IMR-90 (cell line): ENCODE measurements at regions not wholly inside any gene's neighbourhood (a gene's known extent, or its start where the extent isn't known, plus 50 kb on each side); places are given as distances from the start of the nearest gene placed in this dataset.

Experiments used
- ATAC-seq: fragments of 200-7000 bp; cut with Tn5 transposase; 2 replicates; pipeline ENCODE4 v1.9.1; 2020; ENCODE audit warnings: low read depth, mild to moderate bottlenecking, moderate library complexity
- BruUV-seq: library from RNA; stranded (reverse); fragments of 400-500 nt; replicated peaks from 2 replicates; lab custom pipeline; 2021; lab: Mats Ljungman, UMichigan
- CTCF ChIA-PET: fragments of 300-600 bp; formaldehyde crosslinking; extraction: SDS; loops from one replicate; lab custom pipeline; 2021; ENCODE audit warnings: antibody characterized with exemption; lab: Yijun Ruan, JAX
- POLR2A ChIA-PET: fragments of 300-600 bp; sonication (Branson Sonifier 250); formaldehyde crosslinking; loops from one replicate; lab custom pipeline; 2022; ENCODE audit warnings: antibody characterized with exemption; ENCODE audit not compliant: unreplicated experiment; lab: Charles Lee
- DNase-seq: peaks from one replicate; pipeline ENCODE4 v3.0.0; 2013
- H2AFZ ChIP-seq: replicated peaks from 2 replicates; pipeline ENCODE3; 2013; ENCODE audit warnings: low read length, mild to moderate bottlenecking; ENCODE audit not compliant: poor library complexity
- H2AK5ac ChIP-seq: 2 replicates; pipeline ENCODE4 v1.6.1; 2013; ENCODE audit warnings: low read depth, low read length, inconsistent platforms
- H2AK9ac ChIP-seq: replicated peaks from 2 replicates; pipeline ENCODE3; 2013; ENCODE audit warnings: mild to moderate bottlenecking, low read depth, low read length, moderate library complexity; ENCODE audit not compliant: poor library complexity
- H2BK120ac ChIP-seq: 2 replicates; pipeline ENCODE4 v1.6.1; 2013; ENCODE audit warnings: low read depth, low read length, inconsistent platforms
- H2BK15ac ChIP-seq: 3 replicates; pipeline ENCODE4 v1.6.1; 2013; ENCODE audit warnings: low read depth, low read length, inconsistent platforms
- H2BK20ac ChIP-seq: 2 replicates; pipeline ENCODE4 v1.6.1; 2013; ENCODE audit warnings: low read depth, mild to moderate bottlenecking, inconsistent platforms, low read length, moderate library complexity
- H2BK5ac ChIP-seq: 2 replicates; pipeline ENCODE4 v1.6.1; 2013; ENCODE audit warnings: mild to moderate bottlenecking, low read depth, low read length, inconsistent platforms; ENCODE audit not compliant: poor library complexity, severe bottlenecking
- H3K14ac ChIP-seq: replicated peaks from 2 replicates; pipeline ENCODE4 v1.6.1; 2013; ENCODE audit warnings: low read depth, low read length, inconsistent platforms
- H3K18ac ChIP-seq: 2 replicates; pipeline ENCODE4 v1.6.1; 2013; ENCODE audit warnings: low read depth, low read length, control low read depth
- H3K23ac ChIP-seq: 2 replicates; pipeline ENCODE4 v1.6.1; 2013; ENCODE audit warnings: low read depth, low read length, inconsistent platforms
- H3K27ac ChIP-seq: 2 replicates; pipeline ENCODE4 v1.5.1; 2013; ENCODE audit warnings: mild to moderate bottlenecking, control low read depth, low read length; ENCODE audit not compliant: insufficient read depth
- H3K27me3 ChIP-seq: 2 replicates; pipeline ENCODE4 v1.6.1; 2013; ENCODE audit warnings: low read length; ENCODE audit not compliant: control insufficient read depth, insufficient read depth
- H3K36me3 ChIP-seq: 2 replicates; pipeline ENCODE4 v1.6.1; 2013; ENCODE audit warnings: low read length, mixed read lengths; ENCODE audit not compliant: control insufficient read depth, insufficient read depth
- H3K4ac ChIP-seq: 2 replicates; pipeline ENCODE4 v1.6.1; 2013; ENCODE audit warnings: low read depth, low read length, inconsistent platforms
- H3K4me1 ChIP-seq: 2 replicates; pipeline ENCODE4 v1.6.1; 2013; ENCODE audit warnings: low read length, mixed read lengths; ENCODE audit not compliant: control insufficient read depth, insufficient read depth
- H3K4me2 ChIP-seq: 2 replicates; pipeline ENCODE4 v1.6.1; 2013; ENCODE audit warnings: low read depth, mild to moderate bottlenecking, control low read depth, low read length, moderate library complexity
- H3K4me3 ChIP-seq: 2 replicates; pipeline ENCODE4 v1.5.1; 2013; ENCODE audit warnings: low read depth, mild to moderate bottlenecking, control low read depth, low read length, moderate library complexity; ENCODE audit not compliant: insufficient read depth
- H3K56ac ChIP-seq: 2 replicates; pipeline ENCODE4 v1.6.1; 2013; ENCODE audit warnings: low read length, inconsistent platforms; ENCODE audit not compliant: insufficient read depth; ENCODE audit errors: extremely low read depth
- H3K79me1 ChIP-seq, 2 experiments: 2 replicates each; pipeline ENCODE4 v1.6.1; 2013; ENCODE audit warnings: low read length in 2 of 2, inconsistent platforms in 1 of 2, low read depth in 1 of 2
- H3K9ac ChIP-seq: 2 replicates; pipeline ENCODE4 v1.6.1; 2013; ENCODE audit warnings: low read depth, low read length, control low read depth
- H3K9me1 ChIP-seq: 2 replicates; pipeline ENCODE4 v1.6.1; 2013; ENCODE audit warnings: low read length, inconsistent platforms; ENCODE audit not compliant: insufficient read depth
- H3K9me3 ChIP-seq: 2 replicates; pipeline ENCODE4 v1.6.1; 2013; ENCODE audit warnings: low read length; ENCODE audit not compliant: control insufficient read depth, insufficient read depth
- H4K20me1 ChIP-seq: 2 replicates; pipeline ENCODE4 v1.6.1; 2013; ENCODE audit warnings: low read length, inconsistent platforms; ENCODE audit not compliant: insufficient read depth
- H4K5ac ChIP-seq: 2 replicates; pipeline ENCODE4 v1.6.1; 2013; ENCODE audit warnings: mild to moderate bottlenecking, low read depth, low read length, control low read depth
- H4K8ac ChIP-seq, 2 experiments: 2 replicates each; pipeline ENCODE4 v1.6.1; 2013; ENCODE audit warnings: low read depth in 2 of 2, low read length in 2 of 2, control low read depth in 1 of 2, inconsistent platforms in 1 of 2
- H4K91ac ChIP-seq: 2 replicates; pipeline ENCODE4 v1.6.1; 2013; ENCODE audit warnings: low read depth, low read length, inconsistent platforms; ENCODE audit not compliant: insufficient read depth
- MAZ ChIP-seq: IDR thresholded peaks from 2 replicates; pipeline ENCODE4 v1.6.1; 2012; ENCODE audit warnings: low read depth, mild to moderate bottlenecking, low read length, improper control_type of control experiment, moderate library complexity, borderline replicate concordance
- SMC3 ChIP-seq: fragments of 150-350 bp; IDR thresholded peaks from 2 replicates; pipeline ENCODE4 v1.6.1; 2016; ENCODE audit warnings: low read depth, mild to moderate bottlenecking, antibody characterized with exemption, low read length, moderate library complexity
- whole genome bisulfite sequencing, 2 experiments: methylation state at CpG; one replicate each; pipeline versions ENCODE4 v1.1.5 to v1.1.7; 2013; ENCODE audit warnings: missing lambda C conversion rate in 2 of 2; ENCODE audit not compliant: insufficient read length in 1 of 2; ENCODE audit errors: extremely low coverage in 2 of 2; 5-methylcytosine and 5-hydroxymethylcytosine counted together
- dilution Hi-C: fragments of 300-500 bp; cut with HindIII; formaldehyde crosslinking; loops from one replicate; pipeline ENCODE4 v1.14.3; 2018; ENCODE audit warnings: low sequenced_read_pairs; ENCODE audit not compliant: unreplicated experiment
- in situ Hi-C: fragments of 300-500 bp; cut with MboI; formaldehyde crosslinking; loops from 3 replicates; pipeline ENCODE4 v1.14.3; 2019; ENCODE audit warnings: low sequenced_read_pairs, inconsistent platforms, mixed read lengths
- intact Hi-C: fragments of 100-400 bp; cut with micrococcal nuclease; formaldehyde crosslinking; loops from 2 replicates; pipeline ENCODE4 v1.10.0; 2022
- TF ChIP-seq, protein P1 (sequence below): fragments of 150-350 bp; IDR thresholded peaks from 2 replicates; pipeline ENCODE4 v1.6.1; 2017; ENCODE audit warnings: mild to moderate bottlenecking, antibody characterized with exemption, low read length, low read depth
- TF ChIP-seq, protein P2 (sequence below): conservative IDR thresholded peaks from 2 replicates; pipeline ENCODE4 v1.5.1; 2012; ENCODE audit warnings: mild to moderate bottlenecking, low read depth, low read length, improper control_type of control experiment
- TF ChIP-seq, protein P3 (sequence below): fragments of 150-350 bp; IDR thresholded peaks from 2 replicates; pipeline ENCODE4 v1.6.1; 2016; ENCODE audit warnings: low read depth, mild to moderate bottlenecking, low read length, moderate library complexity, borderline replicate concordance

DNA sequence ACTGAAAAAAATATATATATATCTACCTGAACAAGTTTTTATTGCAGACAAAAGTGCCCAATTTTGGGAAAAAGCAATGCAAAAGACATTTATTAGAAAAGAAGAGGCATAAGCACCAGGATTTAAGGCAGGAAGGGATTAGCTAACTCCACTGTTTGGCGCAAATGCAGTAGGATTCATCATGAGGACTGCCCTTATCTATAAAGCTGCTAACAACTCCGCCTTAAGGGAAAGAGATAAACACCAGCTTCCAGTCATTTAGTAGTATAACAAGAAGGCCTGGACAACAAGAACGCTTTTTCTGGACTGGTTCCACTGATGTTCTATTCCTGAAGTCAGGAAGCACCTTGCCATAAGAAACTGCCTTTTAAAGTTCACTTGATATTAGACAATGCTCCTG lies 52.9 kb upstream of the FSHR start:
- ChIA-PET POLR2A (no interaction called here), CTCF (no interaction called here)
- H3K56ac ChIP-seq, result no peak overlapping the region
- H3K27me3 ChIP-seq, result no peaks in the 10 kb centered on the region
- no peaks in the 10 kb centered on the region for H3K4me1 ChIP-seq
- H4K8ac ChIP-seq, result no peak overlapping the region
- H4K20me1 ChIP-seq, result no peaks in the 10 kb centered on the region
- H3K4ac ChIP-seq, result no peak overlapping the region
- no peak overlapping the region for H3K4me3 ChIP-seq
- ATAC-seq (no peak), DNase-seq (no peak)
- WGBS, 2 experiments, result 29% methylated on average over 1 of the region's 3 CpGs; no CpG with 5 or more reads in 1 of the 2 experiments
- no peak overlapping the region for H2BK120ac ChIP-seq
- dilution Hi-C loops, result no loop called here
- H3K79me1 ChIP-seq, result no peaks in the 10 kb centered on the region
- TF ChIP-seq, protein P1, sequence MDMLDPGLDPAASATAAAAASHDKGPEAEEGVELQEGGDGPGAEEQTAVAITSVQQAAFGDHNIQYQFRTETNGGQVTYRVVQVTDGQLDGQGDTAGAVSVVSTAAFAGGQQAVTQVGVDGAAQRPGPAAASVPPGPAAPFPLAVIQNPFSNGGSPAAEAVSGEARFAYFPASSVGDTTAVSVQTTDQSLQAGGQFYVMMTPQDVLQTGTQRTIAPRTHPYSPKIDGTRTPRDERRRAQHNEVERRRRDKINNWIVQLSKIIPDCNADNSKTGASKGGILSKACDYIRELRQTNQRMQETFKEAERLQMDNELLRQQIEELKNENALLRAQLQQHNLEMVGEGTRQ, result no peak
- no peak for TF ChIP-seq MAZ
- TF ChIP-seq, protein P2, sequence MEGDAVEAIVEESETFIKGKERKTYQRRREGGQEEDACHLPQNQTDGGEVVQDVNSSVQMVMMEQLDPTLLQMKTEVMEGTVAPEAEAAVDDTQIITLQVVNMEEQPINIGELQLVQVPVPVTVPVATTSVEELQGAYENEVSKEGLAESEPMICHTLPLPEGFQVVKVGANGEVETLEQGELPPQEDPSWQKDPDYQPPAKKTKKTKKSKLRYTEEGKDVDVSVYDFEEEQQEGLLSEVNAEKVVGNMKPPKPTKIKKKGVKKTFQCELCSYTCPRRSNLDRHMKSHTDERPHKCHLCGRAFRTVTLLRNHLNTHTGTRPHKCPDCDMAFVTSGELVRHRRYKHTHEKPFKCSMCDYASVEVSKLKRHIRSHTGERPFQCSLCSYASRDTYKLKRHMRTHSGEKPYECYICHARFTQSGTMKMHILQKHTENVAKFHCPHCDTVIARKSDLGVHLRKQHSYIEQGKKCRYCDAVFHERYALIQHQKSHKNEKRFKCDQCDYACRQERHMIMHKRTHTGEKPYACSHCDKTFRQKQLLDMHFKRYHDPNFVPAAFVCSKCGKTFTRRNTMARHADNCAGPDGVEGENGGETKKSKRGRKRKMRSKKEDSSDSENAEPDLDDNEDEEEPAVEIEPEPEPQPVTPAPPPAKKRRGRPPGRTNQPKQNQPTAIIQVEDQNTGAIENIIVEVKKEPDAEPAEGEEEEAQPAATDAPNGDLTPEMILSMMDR, result no peak
- TF ChIP-seq, protein P3, sequence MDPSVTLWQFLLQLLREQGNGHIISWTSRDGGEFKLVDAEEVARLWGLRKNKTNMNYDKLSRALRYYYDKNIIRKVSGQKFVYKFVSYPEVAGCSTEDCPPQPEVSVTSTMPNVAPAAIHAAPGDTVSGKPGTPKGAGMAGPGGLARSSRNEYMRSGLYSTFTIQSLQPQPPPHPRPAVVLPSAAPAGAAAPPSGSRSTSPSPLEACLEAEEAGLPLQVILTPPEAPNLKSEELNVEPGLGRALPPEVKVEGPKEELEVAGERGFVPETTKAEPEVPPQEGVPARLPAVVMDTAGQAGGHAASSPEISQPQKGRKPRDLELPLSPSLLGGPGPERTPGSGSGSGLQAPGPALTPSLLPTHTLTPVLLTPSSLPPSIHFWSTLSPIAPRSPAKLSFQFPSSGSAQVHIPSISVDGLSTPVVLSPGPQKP, result no peak
- no peak for TF ChIP-seq SMC3
- no peaks in the 10 kb centered on the region for H3K9me1 ChIP-seq
- no peak overlapping the region for H3K27ac ChIP-seq
- in situ Hi-C loops, result no loop called here
- no peak overlapping the region for H2BK15ac ChIP-seq
- no peak overlapping the region for H2BK5ac ChIP-seq
- no peak overlapping the region for H2AK5ac ChIP-seq
- H2AFZ ChIP-seq, result no peak overlapping the region
- no peak overlapping the region for H2AK9ac ChIP-seq
- intact Hi-C loops, result no loop called here
- no peak overlapping the region for H3K23ac ChIP-seq
- no peak overlapping the region for H3K4me2 ChIP-seq
- H3K9me3 ChIP-seq, result no peaks in the 10 kb centered on the region
- no peak overlapping the region for H2BK20ac ChIP-seq
- no peaks in the 10 kb centered on the region for H3K36me3 ChIP-seq
- H4K5ac ChIP-seq, result no peak overlapping the region
- no peak overlapping the region for H4K91ac ChIP-seq
- no TSS peak for BruUV-seq
- no peak overlapping the region for H3K14ac ChIP-seq
- no peak overlapping the region for H3K9ac ChIP-seq
- no peak overlapping the region for H3K18ac ChIP-seq
